CD4-positive, alpha-beta memory T cell (primary cell): ENCODE measurements at regions not wholly inside any gene's neighbourhood (a gene's known extent, or its start where the extent isn't known, plus 50 kb on each side); places are given as distances from the start of the nearest gene placed in this dataset.

Experiments
- CTCF ChIA-PET: fragments of 350-600 bp; sonication (Branson Sonifier 250); formaldehyde crosslinking; loops from one replicate; lab custom pipeline; 2021; ENCODE audit warnings: inconsistent platforms; ENCODE audit not compliant: partially characterized antibody; lab: Charles Lee
- POLR2A ChIA-PET: fragments of 350-600 bp; sonication (Branson Sonifier 250); formaldehyde crosslinking; loops from one replicate; lab custom pipeline; 2021; ENCODE audit not compliant: partially characterized antibody; lab: Charles Lee
- DNase-seq, 5 donors: peaks; one replicate each; pipeline versions ENCODE4 v3.0.0 to v3.0.0-alpha.2; 2020 to 2022; ENCODE audit warnings: mixed read lengths in 1 of 5
- H3K27ac ChIP-seq: one replicate; pipeline ENCODE4 v1.7.0; 2013; ENCODE audit warnings: low read depth, low read length
- H3K27me3 ChIP-seq: 2 replicates; pipeline ENCODE4 v1.7.0; 2013; ENCODE audit warnings: mild to moderate bottlenecking, low read length, moderate library complexity; ENCODE audit not compliant: insufficient read depth
- H3K36me3 ChIP-seq: 2 replicates; pipeline ENCODE4 v1.7.0; 2013; ENCODE audit warnings: mild to moderate bottlenecking, low read length, moderate library complexity; ENCODE audit not compliant: insufficient read depth
- H3K4me1 ChIP-seq: 2 replicates; pipeline ENCODE4 v1.7.0; 2013; ENCODE audit warnings: mild to moderate bottlenecking, low read length, moderate library complexity; ENCODE audit not compliant: insufficient read depth
- H3K4me3 ChIP-seq, 2 donors: one replicate each; pipeline ENCODE4 v1.7.0; 2013; ENCODE audit warnings: low read length in 2 of 2, mild to moderate bottlenecking in 1 of 2
- H3K9me3 ChIP-seq, 2 donors: one replicate each; pipeline ENCODE4 v1.7.0; 2013; ENCODE audit warnings: low read length in 2 of 2, control low read depth in 1 of 2; ENCODE audit not compliant: control insufficient read depth in 1 of 2
- H3K27ac Mint-ChIP-seq, 7 donors: one replicate each; pipeline ENCODE4 v1.8.0; 2020 to 2021; ENCODE audit warnings: mixed read lengths in 7 of 7, mild to moderate bottlenecking in 6 of 7, inconsistent platforms in 3 of 7, moderate library complexity in 3 of 7
- H3K27me3 Mint-ChIP-seq, 2 donors: one replicate each; pipeline ENCODE4 v1.8.0; 2020 to 2021; ENCODE audit warnings: mixed read lengths in 2 of 2
- H3K36me3 Mint-ChIP-seq, 2 donors: one replicate each; pipeline ENCODE4 v1.8.0; 2020 to 2021; ENCODE audit warnings: mixed read lengths in 2 of 2, inconsistent platforms in 1 of 2, mild to moderate bottlenecking in 1 of 2
- H3K4me1 Mint-ChIP-seq, 4 donors: one replicate each; pipeline ENCODE4 v1.8.0; 2020 to 2021; ENCODE audit warnings: mixed read lengths in 4 of 4, mild to moderate bottlenecking in 1 of 4
- H3K4me3 Mint-ChIP-seq, 8 donors: one replicate each; pipeline ENCODE4 v1.8.0; 2020 to 2021; ENCODE audit warnings: mixed read lengths in 8 of 8, mild to moderate bottlenecking in 7 of 8, moderate library complexity in 6 of 8, inconsistent platforms in 3 of 8
- H3K9me3 Mint-ChIP-seq, 8 donors: one replicate each; pipeline ENCODE4 v1.8.0; 2020 to 2021; ENCODE audit warnings: mixed read lengths in 8 of 8, mild to moderate bottlenecking in 5 of 8, inconsistent platforms in 3 of 8, moderate library complexity in 1 of 8
- intact Hi-C: fragments of 100-400 bp; cut with micrococcal nuclease; formaldehyde crosslinking; loops from one replicate; pipeline ENCODE4 v1.15.1; 2023

DNA sequence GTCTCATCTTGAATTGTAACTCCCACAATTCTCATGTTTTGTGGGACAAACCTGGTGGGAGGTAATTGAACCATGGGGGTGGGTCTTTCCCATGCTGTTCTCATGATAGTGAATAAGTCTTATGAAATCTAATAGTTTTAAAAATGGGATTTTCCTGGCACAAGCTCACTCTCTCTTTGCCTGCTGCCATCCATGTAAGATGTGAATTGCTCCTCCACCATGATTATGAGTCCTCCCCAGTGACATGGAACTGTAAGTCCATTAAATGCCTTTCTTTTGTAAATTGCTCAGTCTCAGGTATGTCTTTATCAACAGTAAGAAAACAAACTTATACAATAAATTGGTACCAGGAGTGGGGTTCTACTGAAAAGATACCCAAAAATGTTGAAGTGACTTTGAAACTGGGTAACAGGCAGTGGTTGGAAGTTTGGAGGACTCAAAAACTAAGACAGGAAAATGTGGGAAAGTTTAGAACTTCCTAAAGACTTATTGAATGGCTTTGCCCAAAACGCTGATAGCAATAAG, 601.4 kb downstream of the ZEB2 start:
- DNase-seq = no peak
- Mint-ChIP-seq H3K4me3 (no peak overlapping the region), H3K4me1 (no peaks in the 10 kb centered on the region), H3K27me3 (no peaks in the 10 kb centered on the region), H3K9me3 (peaks cover 2 to 27% (median 19%) of the 10 kb centered on the region in 8 donors), H3K36me3 (peaks cover 0 to 11% of the 10 kb centered on the region in 2 donors), H3K27ac (no peak overlapping the region)
- no peaks in the 10 kb centered on the region for H3K27me3 ChIP-seq
- no peak overlapping the region for H3K27ac ChIP-seq
- ChIA-PET POLR2A (no interaction called here), CTCF (no interaction called here)
- no peak overlapping the region for H3K4me3 ChIP-seq
- H3K9me3 ChIP-seq = peaks cover 0 to 8% of the 10 kb centered on the region in 2 donors
- intact Hi-C loops = no loop called here
- no peaks in the 10 kb centered on the region for H3K36me3 ChIP-seq
- H3K4me1 ChIP-seq = no peaks in the 10 kb centered on the region

GRCh38 chr2:143916781-143917180, 603.1 kb downstream of the ZEB2 start:
- Histone ChIP-seq H3K27me3 (no peaks in the 10 kb centered on the region), H3K9me3 (peaks cover 0 to 8% of the 10 kb centered on the region in 2 donors), H3K4me3 (no peak overlapping the region), H3K27ac (no peak overlapping the region), H3K4me1 (no peaks in the 10 kb centered on the region), H3K36me3 (no peaks in the 10 kb centered on the region)
- POLR2A ChIA-PET = no interaction called here
- Mint-ChIP-seq H3K4me3 (no peak overlapping the region), H3K36me3 (peaks cover 0 to 11% of the 10 kb centered on the region in 2 donors), H3K4me1 (no peaks in the 10 kb centered on the region), H3K27me3 (no peaks in the 10 kb centered on the region), H3K27ac (no peak overlapping the region), H3K9me3 (peaks cover 2 to 27% (median 18%) of the 10 kb centered on the region in 8 donors)
- CTCF ChIA-PET = no interaction called here
- DNase-seq = no peak
- intact Hi-C loops = no loop called here

DNA sequence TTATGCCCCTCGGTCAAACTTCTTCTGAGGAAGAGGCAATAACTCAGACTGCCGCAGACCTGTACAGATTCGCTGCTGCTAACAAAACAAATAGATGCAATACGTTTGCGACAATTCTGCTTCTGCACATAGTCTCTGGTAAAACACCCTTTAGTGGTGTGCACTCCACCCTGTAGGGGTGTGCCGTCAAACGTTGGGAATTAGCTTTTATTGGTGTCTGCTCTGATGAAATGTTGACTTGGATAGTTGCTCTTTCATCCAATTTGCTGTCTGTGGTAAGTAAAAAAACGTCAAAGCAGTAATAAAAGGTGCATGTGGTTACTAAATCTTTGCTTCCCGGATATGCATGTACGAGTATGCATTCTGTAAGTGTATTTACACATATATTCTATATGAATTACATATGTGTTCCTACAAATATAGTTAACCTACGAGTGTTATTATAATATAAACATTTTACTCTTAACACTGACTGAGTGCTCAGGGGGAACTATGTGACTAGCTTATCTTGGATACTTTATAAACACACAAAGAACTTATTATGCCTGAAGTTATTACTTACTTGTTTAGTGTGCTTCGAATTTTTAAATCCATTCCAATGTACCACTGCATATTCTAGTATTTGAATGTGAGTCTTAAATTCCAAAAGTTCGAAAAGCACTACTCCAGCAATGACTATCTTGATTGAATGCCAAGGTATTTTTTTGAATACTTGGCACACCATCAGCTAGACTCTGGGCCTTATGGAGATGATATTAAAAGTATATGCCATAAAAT, 610.2 kb downstream of the ZEB2 start:
- Mint-ChIP-seq H3K4me3 (no peak overlapping the region), H3K36me3 (no peaks in the 10 kb centered on the region), H3K9me3 (no peaks in the 10 kb centered on the region), H3K27ac (no peak overlapping the region), H3K4me1 (no peaks in the 10 kb centered on the region), H3K27me3 (peaks cover 0 to 2% of the 10 kb centered on the region in 2 donors)
- intact Hi-C loops = no loop called here
- ChIA-PET POLR2A (no interaction called here), CTCF (no interaction called here)
- Histone ChIP-seq H3K4me1 (no peaks in the 10 kb centered on the region), H3K27ac (no peak overlapping the region), H3K4me3 (no peak overlapping the region), H3K9me3 (no peaks in the 10 kb centered on the region), H3K36me3 (no peaks in the 10 kb centered on the region), H3K27me3 (no peaks in the 10 kb centered on the region)
- no peak for DNase-seq

DNA sequence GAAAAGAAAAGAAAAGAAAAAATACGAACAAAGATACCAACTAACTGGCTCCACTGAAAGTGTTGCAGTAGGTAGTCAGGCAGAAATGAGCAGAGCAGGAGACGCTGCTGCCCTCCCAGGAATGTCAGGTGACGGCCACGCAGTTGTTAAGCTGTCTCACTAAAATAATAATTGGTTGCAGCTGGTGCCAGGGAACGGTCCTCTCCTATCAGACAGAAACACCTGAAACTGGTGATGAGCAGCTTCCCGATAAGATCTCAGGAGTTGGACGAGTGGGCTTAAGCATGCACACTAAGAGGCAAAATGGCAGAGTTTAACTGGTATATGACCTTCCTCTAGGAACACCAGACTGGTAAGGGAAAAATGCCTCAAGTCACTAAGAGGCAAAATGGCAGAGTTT, 611.1 kb downstream of the ZEB2 start:
- Mint-ChIP-seq H3K4me1 (no peaks in the 10 kb centered on the region), H3K4me3 (no peak overlapping the region), H3K9me3 (no peaks in the 10 kb centered on the region), H3K27me3 (peaks cover 0 to 2% of the 10 kb centered on the region in 2 donors), H3K27ac (no peak overlapping the region), H3K36me3 (no peaks in the 10 kb centered on the region)
- intact Hi-C loops = no loop called here
- no peak for DNase-seq
- no peaks in the 10 kb centered on the region for H3K4me1 ChIP-seq
- H3K27me3 ChIP-seq = no peaks in the 10 kb centered on the region
- no peak overlapping the region for H3K4me3 ChIP-seq
- H3K27ac ChIP-seq = no peak overlapping the region
- ChIA-PET POLR2A (no interaction called here), CTCF (no interaction called here)
- no peaks in the 10 kb centered on the region for H3K36me3 ChIP-seq
- no peaks in the 10 kb centered on the region for H3K9me3 ChIP-seq

GRCh38 chr2:143907801-143908200, 612.1 kb downstream of the ZEB2 start:
- no peak for DNase-seq
- H3K27me3 ChIP-seq = no peaks in the 10 kb centered on the region
- H3K36me3 Mint-ChIP-seq = no peaks in the 10 kb centered on the region
- intact Hi-C loops = no loop called here
- no peaks in the 10 kb centered on the region for H3K9me3 ChIP-seq
- ChIA-PET POLR2A (no interaction called here), CTCF (no interaction called here)
- H3K4me1 Mint-ChIP-seq = peaks cover 0 to 7% (median under 1%) of the 10 kb centered on the region in 4 donors
- no peaks in the 10 kb centered on the region for H3K36me3 ChIP-seq
- no peak overlapping the region for H3K4me3 Mint-ChIP-seq
- no peaks in the 10 kb centered on the region for H3K9me3 Mint-ChIP-seq
- H3K27me3 Mint-ChIP-seq = peaks cover 0 to 2% of the 10 kb centered on the region in 2 donors
- H3K27ac ChIP-seq = no peak overlapping the region
- no peaks in the 10 kb centered on the region for H3K4me1 ChIP-seq
- H3K4me3 ChIP-seq = no peak overlapping the region
- no peak overlapping the region for H3K27ac Mint-ChIP-seq

- Histone ChIP-seq H3K27ac (no peak overlapping the region), H3K4me3 (no peak overlapping the region), H3K4me1 (no peaks in the 10 kb centered on the region), H3K27me3 (no peaks in the 10 kb centered on the region), H3K36me3 (no peaks in the 10 kb centered on the region), H3K9me3 (no peaks in the 10 kb centered on the region)
- Mint-ChIP-seq H3K4me3 (no peak overlapping the region), H3K4me1 (peaks cover 0 to 7% (median under 1%) of the 10 kb centered on the region in 4 donors), H3K27ac (no peak overlapping the region), H3K9me3 (no peaks in the 10 kb centered on the region), H3K36me3 (no peaks in the 10 kb centered on the region), H3K27me3 (peaks cover 0 to 2% of the 10 kb centered on the region in 2 donors)
- CTCF ChIA-PET = no interaction called here
- DNase-seq = no peak
- POLR2A ChIA-PET = no interaction called here
- intact Hi-C loops = no loop called here
Measured at GRCh38 chr2:143906850-143907249, 613.1 kb downstream of the ZEB2 start.

DNA sequence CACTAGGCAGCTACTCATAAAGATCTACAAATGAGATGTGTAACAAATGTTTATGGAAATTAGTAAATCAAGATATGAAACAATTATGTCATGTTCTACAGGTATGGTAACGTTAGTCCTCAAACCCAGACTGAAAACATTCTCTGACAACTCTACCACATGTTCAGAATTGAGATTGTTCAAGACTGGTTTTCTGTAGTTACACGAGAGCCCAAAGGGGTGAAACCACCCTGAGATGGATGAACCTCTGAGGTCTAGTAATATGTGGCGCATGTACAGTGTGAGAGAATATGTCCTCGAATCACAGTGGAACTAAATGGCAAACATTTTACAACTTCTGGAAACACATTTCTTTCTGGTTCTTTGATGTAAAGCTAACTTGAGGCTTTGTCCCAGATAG, 614.3 kb downstream of the ZEB2 start:
- ChIA-PET CTCF (no interaction called here), POLR2A (no interaction called here)
- Histone ChIP-seq H3K27me3 (no peaks in the 10 kb centered on the region), H3K9me3 (no peaks in the 10 kb centered on the region), H3K36me3 (no peaks in the 10 kb centered on the region), H3K27ac (no peak overlapping the region), H3K4me1 (no peaks in the 10 kb centered on the region), H3K4me3 (no peak overlapping the region)
- DNase-seq = no peak
- intact Hi-C loops = no loop called here
- H3K4me3 Mint-ChIP-seq = no peak overlapping the region
- H3K4me1 Mint-ChIP-seq = peaks cover 0 to 7% (median 1%) of the 10 kb centered on the region in 4 donors
- H3K9me3 Mint-ChIP-seq = no peaks in the 10 kb centered on the region
- no peaks in the 10 kb centered on the region for H3K36me3 Mint-ChIP-seq
- peaks cover 0 to 2% of the 10 kb centered on the region in 2 donors for H3K27me3 Mint-ChIP-seq
- H3K27ac Mint-ChIP-seq = no peak overlapping the region
